WTC11 (cell line): ENCODE measurements at regions not wholly inside any gene's neighbourhood (a gene's known extent, or its start where the extent isn't known, plus 50 kb on each side); places are given as distances from the start of the nearest gene placed in this dataset.
"Not testable (repeated sequence)": the region's sequence is repeated elsewhere in the genome, so short reads cannot be mapped to it uniquely, and the experiment has no call there.

Experiments
- CTCF ChIP-seq: fragments of 200-600 bp; IDR thresholded peaks from 2 replicates; pipeline ENCODE4 v1.8.0; 2022; ENCODE audit warnings: antibody characterized with exemption
- USF2 ChIP-seq: sonication (generic); formaldehyde crosslinking; IDR thresholded peaks from 2 replicates; pipeline ENCODE4 v1.8.1; 2023; ENCODE audit warnings: mild to moderate bottlenecking, missing genetic modification reagents, moderate library complexity

- TF ChIP-seq USF2 (CRISPR knock-in tag); CTCF: not testable (repeated sequence)
Measured at GRCh38 chr4:66545301-66545700, 875.0 kb upstream of the EPHA5 start.
